OCI-LY3 (cell line): ENCODE measurements at regions not wholly inside any gene's neighbourhood (a gene's known extent, or its start where the extent isn't known, plus 50 kb on each side); places are given as distances from the start of the nearest gene placed in this dataset.

Source experiments
- H2AFZ ChIP-seq: fragments of 200-600, 300-600 bp; shearing (Covaris generic); 2 replicates; pipeline ENCODE4 v1.6.0; 2014; ENCODE audit warnings: antibody characterized with exemption, low read depth, low read length
- H3K27ac ChIP-seq: fragments of 200-600, 300-600 bp; sonication (generic); 2 replicates; pipeline ENCODE4 v1.5.1; 2014; ENCODE audit warnings: mild to moderate bottlenecking, low read length, moderate library complexity, mixed read lengths
- H3K27me3 ChIP-seq: fragments of 200-600, 300-600 bp; sonication (generic); 2 replicates; pipeline ENCODE4 v1.6.1; 2014; ENCODE audit warnings: low read depth, low read length, mixed read lengths
- H3K36me3 ChIP-seq: fragments of 200-600, 300-600 bp; sonication (generic); replicated peaks from 2 replicates; pipeline ENCODE3; 2014; ENCODE audit warnings: low read depth, low read length, mixed read lengths
- H3K4me1 ChIP-seq: fragments of 300-600, 200-600 bp; sonication (generic); 2 replicates; pipeline ENCODE4 v1.6.1; 2014; ENCODE audit warnings: low read length, mixed read lengths
- H3K4me2 ChIP-seq: fragments of 200-600, 300-600 bp; sonication (generic); 2 replicates; pipeline ENCODE4 v1.6.1; 2014; ENCODE audit warnings: low read length, mixed read lengths
- H3K4me3 ChIP-seq: fragments of 300-600, 200-600 bp; sonication (generic); 2 replicates; pipeline ENCODE4 v1.5.1; 2014; ENCODE audit warnings: antibody characterized with exemption, mild to moderate bottlenecking, low read length, moderate library complexity
- H3K79me2 ChIP-seq: fragments of 300-600, 200-600 bp; shearing (Covaris generic); 2 replicates; pipeline ENCODE4 v1.6.1; 2014; ENCODE audit warnings: mild to moderate bottlenecking, low read length, mixed read lengths
- H3K9ac ChIP-seq: fragments of 300-600, 200-600 bp; shearing (Covaris generic); 2 replicates; pipeline ENCODE4 v1.6.0; 2014; ENCODE audit warnings: mild to moderate bottlenecking, low read length, moderate library complexity
- H3K9me3 ChIP-seq: fragments of 200-600, 300-600 bp; shearing (Covaris generic); 2 replicates; pipeline ENCODE4 v1.6.1; 2014; ENCODE audit warnings: low read length, mixed read lengths; ENCODE audit not compliant: insufficient read depth
- H4K20me1 ChIP-seq: fragments of 200-600, 300-600 bp; sonication (generic); 2 replicates; pipeline ENCODE4 v1.6.1; 2016; ENCODE audit warnings: low read length, mixed read lengths; ENCODE audit not compliant: insufficient read depth
- CTCF ChIP-seq: fragments of 200-600, 300-600 bp; sonication (generic); IDR thresholded peaks from 2 replicates; pipeline ENCODE4 v1.5.1; 2014; ENCODE audit warnings: antibody characterized with exemption, low read length, low read depth
- EZH2phosphoT487 ChIP-seq: fragments of 200-600 bp; shearing (Covaris generic); IDR thresholded peaks from 2 replicates; pipeline ENCODE4 v1.6.1; 2018; ENCODE audit warnings: antibody characterized with exemption, mixed run types, low read depth

DNA sequence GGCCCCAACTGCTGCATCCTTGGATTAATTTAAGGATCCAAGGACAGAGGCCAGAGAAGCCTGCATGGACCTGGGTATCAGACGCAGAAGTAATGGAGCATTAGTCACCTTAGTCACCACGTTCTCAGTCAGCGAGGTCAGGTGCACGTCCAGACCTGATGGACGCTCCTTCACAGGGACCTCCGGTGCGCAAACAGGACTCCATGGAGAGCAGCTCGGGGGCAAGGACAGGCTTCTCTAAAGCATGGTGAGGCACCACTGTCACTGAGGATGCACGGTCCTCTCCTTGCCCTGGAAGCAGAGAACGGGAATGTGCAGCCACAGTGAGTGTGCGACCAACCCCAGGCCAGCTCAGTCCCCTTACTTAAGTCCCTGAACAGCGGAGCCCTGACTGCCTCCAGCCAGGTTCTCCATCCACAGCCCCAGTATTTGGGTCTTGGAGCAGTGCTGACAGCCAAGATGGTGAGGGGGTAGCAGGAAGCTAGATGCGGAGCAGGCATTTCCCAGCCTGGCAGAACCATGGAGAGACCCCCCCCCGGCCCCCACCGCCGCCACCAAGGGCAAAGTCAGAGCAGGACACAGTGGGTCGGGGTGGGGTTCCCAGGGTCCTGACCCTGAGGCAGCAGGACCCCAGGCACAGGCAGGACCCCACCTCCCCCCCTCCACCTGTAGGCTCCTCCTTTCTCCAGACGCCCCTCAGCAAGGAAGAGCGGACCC, 253.4 kb upstream of the SFSWAP start:
- H2AFZ ChIP-seq, result no peak overlapping the region
- H4K20me1 ChIP-seq, result no peaks in the 10 kb centered on the region

DNA sequence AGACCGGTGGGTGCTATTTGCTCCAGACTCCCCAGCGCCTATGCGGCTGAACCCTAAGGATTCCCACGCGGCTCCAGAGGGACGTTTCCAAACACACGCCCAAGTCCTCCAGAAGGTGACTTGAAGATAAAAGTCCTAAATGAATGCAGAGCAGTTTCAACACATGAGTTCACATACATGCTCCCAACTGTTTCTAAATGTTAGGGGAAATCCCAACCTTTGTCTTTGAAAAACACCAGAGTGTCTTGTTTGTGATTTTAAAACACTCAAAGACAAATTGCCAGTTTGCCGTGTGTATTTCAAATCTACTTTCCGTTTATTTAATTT, 252.9 kb upstream of the SFSWAP start:
- H3K27me3 ChIP-seq, result peaks cover 7% of the 10 kb centered on the region; the same call in 1 of the 2 replicates

More for the DNA sequence above, 253.4 kb upstream of the SFSWAP start:
- Histone ChIP-seq H3K27me3 (peaks cover 5% of the 10 kb centered on the region; the same call in 1 of the 2 replicates), H3K4me1 (0 out of 2 replicates have a peak, but pooled peaks cover under 1% of the 10 kb centered on the region), H3K9ac (no peak overlapping the region), H3K36me3 (no peaks in the 10 kb centered on the region), H3K4me2 (no peak overlapping the region), H3K27ac (no peak overlapping the region), H3K4me3 (no peak overlapping the region), H3K9me3 (no peaks in the 10 kb centered on the region), H3K79me2 (no peaks in the 10 kb centered on the region)
- no peak for TF ChIP-seq EZH2phosphoT487
- no peak for TF ChIP-seq CTCF

GRCh38 chr12:131458931-131459772, 251.7 kb upstream of the SFSWAP start:
- no peak for TF ChIP-seq CTCF
- no peak for TF ChIP-seq EZH2phosphoT487
- Histone ChIP-seq H3K27ac (no peak overlapping the region), H3K9ac (no peak overlapping the region), H4K20me1 (no peaks in the 10 kb centered on the region), H3K4me2 (no peak overlapping the region), H3K27me3 (peaks cover 7% of the 10 kb centered on the region; the same call in 1 of the 2 replicates), H3K9me3 (no peaks in the 10 kb centered on the region), H3K4me1 (0 out of 2 replicates have a peak, but pooled peaks cover 3% of the 10 kb centered on the region), H3K4me3 (no peak overlapping the region), H3K36me3 (no peaks in the 10 kb centered on the region), H3K79me2 (no peaks in the 10 kb centered on the region), H2AFZ (no peak overlapping the region)

More for the DNA sequence above, 252.9 kb upstream of the SFSWAP start:
- Histone ChIP-seq H3K27ac (no peak overlapping the region), H2AFZ (no peak overlapping the region), H3K4me1 (no peaks in the 10 kb centered on the region), H4K20me1 (no peaks in the 10 kb centered on the region), H3K79me2 (no peaks in the 10 kb centered on the region), H3K9me3 (no peaks in the 10 kb centered on the region), H3K4me3 (no peak overlapping the region), H3K9ac (no peak overlapping the region), H3K4me2 (no peak overlapping the region), H3K36me3 (no peaks in the 10 kb centered on the region)
- TF ChIP-seq CTCF, result no peak
- no peak for TF ChIP-seq EZH2phosphoT487

DNA sequence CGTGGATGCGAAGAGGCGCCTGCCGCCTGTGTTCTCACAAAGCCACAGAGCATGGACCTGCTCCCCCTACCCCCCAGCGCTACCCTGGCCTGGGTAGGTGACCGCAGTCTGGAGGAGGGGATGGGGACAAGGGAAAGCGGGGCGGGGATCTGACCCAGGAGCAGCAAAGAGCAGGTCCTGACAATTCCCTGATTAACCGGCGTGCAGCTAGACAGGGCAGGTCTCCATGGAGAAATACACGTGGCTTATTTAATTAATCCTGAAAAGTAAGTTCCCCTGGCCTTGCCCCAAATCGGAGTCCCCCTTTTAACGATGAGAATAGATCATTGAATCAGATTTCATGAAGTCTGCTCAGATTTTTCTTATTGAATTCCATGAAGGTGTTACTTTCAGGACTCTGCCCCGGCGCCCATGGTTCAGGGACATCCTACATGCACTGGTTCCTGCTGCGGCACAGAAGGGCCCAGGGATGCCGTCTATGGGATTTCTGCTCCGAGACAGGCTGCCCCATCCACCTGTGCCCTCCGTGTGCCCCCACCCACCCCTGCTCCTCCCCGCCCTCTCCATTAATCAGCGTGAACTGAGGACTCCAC, 251.0 kb upstream of the SFSWAP start:
- no peak for TF ChIP-seq CTCF
- TF ChIP-seq EZH2phosphoT487, result no peak
- no peak overlapping the region for H3K27ac ChIP-seq
- H3K36me3 ChIP-seq, result no peaks in the 10 kb centered on the region
- H3K4me3 ChIP-seq, result no peak overlapping the region
- no peaks in the 10 kb centered on the region for H4K20me1 ChIP-seq
- no peaks in the 10 kb centered on the region for H3K79me2 ChIP-seq
- no peak overlapping the region for H2AFZ ChIP-seq
- H3K4me2 ChIP-seq, result no peak overlapping the region
- H3K9ac ChIP-seq, result no peak overlapping the region
- peaks cover 7% of the 10 kb centered on the region; the same call in 1 of the 2 replicates for H3K27me3 ChIP-seq
- H3K9me3 ChIP-seq, result no peaks in the 10 kb centered on the region
- H3K4me1 ChIP-seq, result 0 out of 2 replicates have a peak, but pooled peaks cover 3% of the 10 kb centered on the region
